ENCODE measurements at regions not wholly inside any gene's neighbourhood (a gene's known extent, or its start where the extent isn't known, plus 50 kb on each side); places are given as distances from the start of the nearest gene placed in this dataset.
A peak's percentile ranks its signal among the peaks of the same experiment; 100 is the strongest.

- ChIA-PET POLR2A (ENCODE audit: low non-redundant PET) (no interaction called here), CTCF (no interaction called here)
- no peak for DNase-seq (ENCODE audit: low spot score)
- no peak overlapping the region for H3K27ac ChIP-seq
- no peak for TF ChIP-seq CTCF (conservative IDR thresholded peaks at IDR 0.05; ENCODE audit: low read depth)
Measured at GRCh38 chr18:40937386-40937785, 1017.6 kb upstream of the PIK3C3 start.

GRCh38 chr18:40935423-40935822, 1019.6 kb upstream of the PIK3C3 start:
- CTCF ChIA-PET: interaction anchor here (0.6 kb wide), 2 partner anchors 162 to 646 kb away, joined by 4 to 6 read pairs; no protein-coding TSS in a partner anchor
- TF ChIP-seq CTCF (conservative IDR thresholded peaks at IDR 0.05; ENCODE audit: low read depth): 0 out of 2 replicates have a peak, but pooled peaks have one; percentile 13
- H3K27ac ChIP-seq: no peak overlapping the region
- DNase-seq (ENCODE audit: low spot score): peak; percentile 0
- POLR2A ChIA-PET (ENCODE audit: low non-redundant PET): no interaction called here

- ChIA-PET CTCF (no interaction called here), POLR2A (ENCODE audit: low non-redundant PET) (no interaction called here)
- no peak overlapping the region for H3K27ac ChIP-seq
- no peak for DNase-seq (ENCODE audit: low spot score)
- TF ChIP-seq CTCF (conservative IDR thresholded peaks at IDR 0.05; ENCODE audit: low read depth): no peak
Measured at GRCh38 chr18:40932862-40933261, 1022.2 kb upstream of the PIK3C3 start.

GRCh38 chr18:40930211-40930882, 1024.7 kb upstream of the PIK3C3 start:
- POLR2A ChIA-PET (ENCODE audit: low non-redundant PET): no interaction called here
- no peak for TF ChIP-seq CTCF (conservative IDR thresholded peaks at IDR 0.05; ENCODE audit: low read depth)
- DNase-seq (ENCODE audit: low spot score): no peak
- no peak overlapping the region for H3K27ac ChIP-seq
- CTCF ChIA-PET: interaction anchor here (0.6 to 0.7 kb wide), 3 partner anchors 43 to 296 kb away, joined by 3 to 4 read pairs (median 3); no protein-coding TSS in a partner anchor

GRCh38 chr18:40929399-40929798, 1025.6 kb upstream of the PIK3C3 start:
- ChIA-PET POLR2A (ENCODE audit: low non-redundant PET) (no interaction called here), CTCF (interaction anchor here (0.8 kb wide), 1 partner anchor 13 kb away, joined by 3 read pairs; no protein-coding TSS in a partner anchor)
- H3K27ac ChIP-seq: no peak overlapping the region
- no peak for TF ChIP-seq CTCF (conservative IDR thresholded peaks at IDR 0.05; ENCODE audit: low read depth)
- no peak for DNase-seq (ENCODE audit: low spot score)

- POLR2A ChIA-PET (ENCODE audit: low non-redundant PET): no interaction called here
- TF ChIP-seq CTCF (conservative IDR thresholded peaks at IDR 0.05; ENCODE audit: low read depth): no peak
- H3K27ac ChIP-seq: no peak overlapping the region
- no peak for DNase-seq (ENCODE audit: low spot score)
- CTCF ChIA-PET: no interaction called here
Measured at GRCh38 chr18:40926679-40927078, 1028.4 kb upstream of the PIK3C3 start.

All from RWPE1 (cell line).